T-helper 17 cell (primary cell): ENCODE measurements at regions not wholly inside any gene's neighbourhood (a gene's known extent, or its start where the extent isn't known, plus 50 kb on each side); places are given as distances from the start of the nearest gene placed in this dataset.
"Not testable (repeated sequence)": the region's sequence is repeated elsewhere in the genome, so short reads cannot be mapped to it uniquely, and the experiment has no call there.

Experiments
- ATAC-seq: fragments of 150-1000 bp; cut with Tn5 transposase; 2 replicates; pipeline ENCODE4 v1.10.0; 2021; ENCODE audit warnings: mild to moderate bottlenecking, moderate library complexity
- DNase-seq, 3 donors: peaks; one replicate each; pipeline versions ENCODE4 v3.0.0 to v3.0.0-alpha.2; 2020 to 2021
- H3K9me3 ChIP-seq: one replicate; pipeline ENCODE4 v1.7.0; 2013; ENCODE audit warnings: low read length, mild to moderate bottlenecking; ENCODE audit not compliant: control insufficient read depth, poor library complexity, severe bottlenecking
- H3K27ac Mint-ChIP-seq: one replicate; pipeline ENCODE4 v1.8.0; 2022; ENCODE audit warnings: mild to moderate bottlenecking, moderate library complexity, mixed read lengths
- H3K27me3 Mint-ChIP-seq: one replicate; pipeline ENCODE4 v1.8.0; 2022; ENCODE audit warnings: mixed read lengths
- H3K36me3 Mint-ChIP-seq: one replicate; pipeline ENCODE4 v1.8.0; 2022; ENCODE audit warnings: low read depth, mixed read lengths
- H3K4me1 Mint-ChIP-seq: one replicate; pipeline ENCODE4 v1.8.0; 2022; ENCODE audit warnings: mild to moderate bottlenecking, mixed read lengths
- H3K4me3 Mint-ChIP-seq: one replicate; pipeline ENCODE4 v1.8.0; 2022; ENCODE audit warnings: mild to moderate bottlenecking, moderate library complexity, mixed read lengths

DNA sequence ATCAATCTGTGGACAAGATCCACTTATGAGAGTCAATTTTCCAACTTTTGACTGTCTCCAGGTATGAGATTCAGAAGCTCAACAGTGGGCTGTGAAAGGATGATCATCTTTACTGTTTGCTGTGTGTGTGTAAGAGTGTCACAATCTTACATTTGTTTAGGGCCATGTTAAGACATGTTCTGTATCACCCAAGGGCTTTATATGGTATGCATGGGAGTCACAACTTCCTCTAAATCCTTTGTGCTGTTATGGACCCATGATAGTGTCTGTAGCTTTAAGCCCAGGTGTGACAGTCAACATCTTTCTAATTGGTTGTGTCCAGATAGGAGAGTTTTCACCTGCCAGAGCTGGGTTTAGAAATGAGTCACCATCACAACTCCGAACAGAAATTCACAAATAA lies 70.2 kb downstream of the ZNF726 start:
- DNase-seq, H3K4me3 Mint-ChIP-seq, H3K27ac Mint-ChIP-seq, H3K36me3 Mint-ChIP-seq, H3K4me1 Mint-ChIP-seq, H3K9me3 ChIP-seq, ATAC-seq, H3K27me3 Mint-ChIP-seq: not testable (repeated sequence)

DNA sequence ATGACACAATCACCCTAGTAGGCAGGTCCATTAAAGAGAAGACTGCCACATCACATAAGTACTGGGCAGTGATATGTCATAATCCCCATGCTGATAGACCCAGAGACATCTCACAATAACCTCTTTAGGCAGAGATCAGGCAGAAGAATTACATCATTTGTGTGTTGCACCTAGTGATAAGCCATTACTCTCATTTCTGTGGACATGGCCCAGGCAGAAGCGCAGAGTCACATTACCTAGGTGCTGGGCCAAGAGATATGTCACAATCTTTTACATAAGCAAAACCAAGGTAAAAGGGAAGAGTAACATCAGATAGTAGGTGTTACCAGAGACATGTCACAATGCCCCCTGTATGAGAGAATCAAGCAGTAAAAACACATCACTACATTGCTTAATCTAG lies 71.9 kb downstream of the ZNF726 start:
- no peaks in the 10 kb centered on the region for H3K9me3 ChIP-seq
- no peak for DNase-seq
- Mint-ChIP-seq H3K27ac (no peak overlapping the region), H3K27me3 (no peaks in the 10 kb centered on the region), H3K36me3 (no peaks in the 10 kb centered on the region), H3K4me1 (peaks cover 2% of the 10 kb centered on the region), H3K4me3 (no peak overlapping the region)
- no peak for ATAC-seq

- Mint-ChIP-seq H3K27me3 (no peaks in the 10 kb centered on the region), H3K4me1 (peaks cover 3% of the 10 kb centered on the region), H3K4me3 (no peak overlapping the region), H3K36me3 (no peaks in the 10 kb centered on the region), H3K27ac (no peak overlapping the region)
- DNase-seq (no peak), ATAC-seq (peak; percentile 51)
- H3K9me3 ChIP-seq = no peaks in the 10 kb centered on the region
Measured at GRCh38 chr19:23991170-23991569, 76.5 kb downstream of the ZNF726 start.

DNA sequence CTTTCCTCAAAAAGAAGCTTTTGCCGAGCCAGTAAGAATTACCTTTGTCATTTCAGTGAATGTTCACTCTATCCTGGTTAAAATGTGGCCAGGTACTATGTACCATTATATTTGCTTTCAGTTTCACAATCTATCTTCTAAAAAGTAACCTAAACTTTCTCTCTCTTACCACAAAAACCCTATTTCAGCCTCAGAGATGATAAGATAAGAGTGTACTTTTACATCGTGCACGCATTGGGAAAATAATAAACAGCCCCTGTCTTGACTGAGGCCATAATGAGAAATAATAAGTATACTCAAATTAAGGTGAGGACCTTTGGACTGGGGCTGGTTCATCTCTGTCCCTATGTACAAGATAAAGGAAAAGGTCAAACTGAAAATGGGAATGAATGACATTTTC lies 77.7 kb downstream of the ZNF726 start:
- no peaks in the 10 kb centered on the region for H3K36me3 Mint-ChIP-seq
- no peak overlapping the region for H3K27ac Mint-ChIP-seq
- no peaks in the 10 kb centered on the region for H3K27me3 Mint-ChIP-seq
- no peaks in the 10 kb centered on the region for H3K9me3 ChIP-seq
- H3K4me3 Mint-ChIP-seq = peak overlapping the region; percentile 5
- ATAC-seq (peak; percentile 58), DNase-seq (no peak)
- H3K4me1 Mint-ChIP-seq = peaks cover 3% of the 10 kb centered on the region

DNA sequence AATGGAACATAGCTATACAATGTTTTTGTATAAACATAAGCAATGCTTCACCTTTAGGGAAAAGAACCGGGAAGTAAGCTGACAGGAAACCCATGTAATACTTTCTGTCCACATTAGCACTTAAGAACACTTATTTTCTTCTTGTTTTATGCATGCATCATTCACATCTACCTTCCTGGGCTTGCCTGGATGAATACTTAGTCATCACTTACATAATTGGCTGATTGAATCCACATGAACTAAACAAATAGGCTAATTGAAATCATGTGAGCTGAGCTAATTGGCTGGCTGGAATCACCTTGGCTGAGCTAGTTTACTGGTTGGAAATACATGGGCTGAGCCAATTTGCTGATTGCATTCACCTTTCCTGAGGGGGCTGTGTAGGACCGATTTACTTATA lies 78.8 kb downstream of the ZNF726 start:
- Mint-ChIP-seq H3K27me3 (no peaks in the 10 kb centered on the region), H3K4me1 (peaks cover 3% of the 10 kb centered on the region), H3K27ac (no peak overlapping the region), H3K4me3 (no peak overlapping the region), H3K36me3 (no peaks in the 10 kb centered on the region)
- no peak for ATAC-seq
- DNase-seq = no peak
- no peaks in the 10 kb centered on the region for H3K9me3 ChIP-seq

- peaks cover 2% of the 10 kb centered on the region for H3K4me1 Mint-ChIP-seq
Measured at GRCh38 chr19:23996549-23996948, 81.9 kb downstream of the ZNF726 start.

DNA sequence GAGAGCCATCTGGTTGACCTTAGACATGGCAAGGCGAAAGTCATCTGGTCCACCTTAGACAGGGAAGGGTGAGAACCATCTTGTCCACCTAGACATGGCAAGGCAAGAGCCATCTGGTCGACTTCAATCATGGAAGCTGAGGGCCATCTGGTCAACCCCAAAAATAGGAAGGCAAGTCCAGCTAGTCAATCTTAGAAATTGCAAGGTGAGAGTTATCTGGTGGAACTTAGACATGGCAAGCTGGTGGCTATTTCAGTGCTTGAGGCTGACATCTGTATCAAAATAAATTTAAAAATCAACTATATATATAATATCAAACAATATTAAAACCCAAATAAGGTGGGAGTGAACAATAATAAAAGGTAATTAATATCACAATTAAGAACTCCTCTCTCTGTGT lies 83.9 kb downstream of the ZNF726 start:
- Mint-ChIP-seq H3K27me3 (no peaks in the 10 kb centered on the region), H3K4me3 (no peak overlapping the region), H3K27ac (no peak overlapping the region), H3K4me1 (no peaks in the 10 kb centered on the region), H3K36me3 (no peaks in the 10 kb centered on the region)
- no peak for DNase-seq
- ATAC-seq = no peak
- no peaks in the 10 kb centered on the region for H3K9me3 ChIP-seq

More at GRCh38 chr19:23996549-23996948, 81.9 kb downstream of the ZNF726 start:
- DNase-seq (no peak), ATAC-seq (no peak)
- no peaks in the 10 kb centered on the region for H3K9me3 ChIP-seq
- Mint-ChIP-seq H3K36me3 (no peaks in the 10 kb centered on the region), H3K4me3 (no peak overlapping the region), H3K27ac (no peak overlapping the region), H3K27me3 (no peaks in the 10 kb centered on the region)

- Mint-ChIP-seq H3K36me3 (no peaks in the 10 kb centered on the region), H3K27me3 (no peaks in the 10 kb centered on the region), H3K4me1 (no peaks in the 10 kb centered on the region), H3K4me3 (no peak overlapping the region), H3K27ac (no peak overlapping the region)
- no peaks in the 10 kb centered on the region for H3K9me3 ChIP-seq
- ATAC-seq = no peak
- DNase-seq = no peak
Measured at GRCh38 chr19:23999821-24000610, 85.3 kb downstream of the ZNF726 start.

DNA sequence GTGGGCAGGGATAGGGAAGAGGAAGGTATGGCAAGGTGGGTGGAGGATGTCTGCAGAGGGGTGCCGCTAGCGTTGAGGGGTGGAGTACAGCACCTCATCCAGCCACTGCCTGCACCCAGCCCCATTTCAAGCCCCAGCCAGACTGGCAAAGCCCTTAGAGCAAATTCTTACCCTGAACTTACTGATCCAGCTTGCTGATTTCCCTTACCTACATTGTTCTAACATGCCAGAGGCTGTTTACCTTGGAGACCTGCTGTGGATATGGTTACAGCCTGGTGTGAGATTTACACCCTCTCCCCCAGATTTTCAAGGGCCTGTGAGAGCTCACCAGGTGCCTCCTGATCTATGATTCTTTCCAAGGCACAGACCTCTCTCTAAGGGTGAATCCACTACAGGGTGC lies 86.0 kb downstream of the ZNF726 start:
- no peak overlapping the region for H3K27ac Mint-ChIP-seq

GRCh38 chr19:24002256-24002945 lies 84.6 kb upstream of the ZNF254 start:
- ATAC-seq (no peak), DNase-seq (no peak)
- Mint-ChIP-seq H3K4me3 (no peak overlapping the region), H3K27me3 (no peaks in the 10 kb centered on the region), H3K27ac (no peak overlapping the region), H3K4me1 (no peaks in the 10 kb centered on the region), H3K36me3 (no peaks in the 10 kb centered on the region)
- H3K9me3 ChIP-seq = no peaks in the 10 kb centered on the region

More for the DNA sequence above, 86.0 kb downstream of the ZNF726 start:
- no peaks in the 10 kb centered on the region for H3K27me3 Mint-ChIP-seq
- no peak for DNase-seq
- no peak for ATAC-seq
- no peaks in the 10 kb centered on the region for H3K9me3 ChIP-seq
- no peak overlapping the region for H3K4me3 Mint-ChIP-seq
- H3K36me3 Mint-ChIP-seq = no peaks in the 10 kb centered on the region
- H3K4me1 Mint-ChIP-seq = no peaks in the 10 kb centered on the region

- DNase-seq (no peak), ATAC-seq (no peak)
- no peaks in the 10 kb centered on the region for H3K36me3 Mint-ChIP-seq
- H3K4me3 Mint-ChIP-seq = no peak overlapping the region
- no peak overlapping the region for H3K27ac Mint-ChIP-seq
- H3K4me1 Mint-ChIP-seq = no peaks in the 10 kb centered on the region
- H3K27me3 Mint-ChIP-seq = no peaks in the 10 kb centered on the region
- H3K9me3 ChIP-seq = no peaks in the 10 kb centered on the region
Measured at GRCh38 chr19:24003537-24003936, 83.5 kb upstream of the ZNF254 start.

- Mint-ChIP-seq H3K36me3 (no peaks in the 10 kb centered on the region), H3K27ac (no peak overlapping the region), H3K27me3 (no peaks in the 10 kb centered on the region), H3K4me3 (no peak overlapping the region), H3K4me1 (no peaks in the 10 kb centered on the region)
- DNase-seq = no peak
- H3K9me3 ChIP-seq = no peaks in the 10 kb centered on the region
- no peak for ATAC-seq
Measured at GRCh38 chr19:24004166-24004565, 82.8 kb upstream of the ZNF254 start.

- no peak for DNase-seq
- H3K4me3 Mint-ChIP-seq = no peak overlapping the region
- ATAC-seq = no peak
- no peaks in the 10 kb centered on the region for H3K9me3 ChIP-seq
- H3K4me1 Mint-ChIP-seq = peaks cover 21% of the 10 kb centered on the region
- no peak overlapping the region for H3K27ac Mint-ChIP-seq
- no peaks in the 10 kb centered on the region for H3K27me3 Mint-ChIP-seq
- H3K36me3 Mint-ChIP-seq = peaks cover 4% of the 10 kb centered on the region
Measured at GRCh38 chr19:24029941-24030636, 56.9 kb upstream of the ZNF254 start.
